NCI-H2196 (cell line): ENCODE measurements at regions not wholly inside any gene's neighbourhood (a gene's known extent, or its start where the extent isn't known, plus 50 kb on each side); places are given as distances from the start of the nearest gene placed in this dataset.

Experiments
- DNase-seq: peaks from one replicate; lab custom pipeline; 2025; ENCODE audit not compliant: unreplicated experiment; lab: John Stamatoyannopoulos, UW

DNA sequence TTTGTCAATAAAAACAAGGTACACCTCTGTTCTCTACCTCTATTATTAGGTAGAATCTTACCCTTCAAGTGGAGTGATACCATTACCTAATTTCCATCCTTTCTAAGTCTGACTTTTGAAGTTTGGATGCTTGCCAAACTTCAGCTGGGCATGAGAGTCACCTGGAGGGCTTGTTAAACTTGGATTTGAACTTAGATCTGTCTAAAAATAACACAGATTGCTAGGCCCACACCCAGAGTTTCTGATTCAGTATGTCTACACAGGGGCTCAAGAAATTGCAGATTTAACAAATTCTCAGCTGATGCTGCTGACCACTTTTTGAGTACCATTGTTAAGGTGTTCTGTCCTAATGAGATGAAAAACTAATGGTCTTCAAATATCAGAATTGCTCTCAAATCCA is 512.2 kb downstream of the LMO7 start:
- DNase-seq = no peak

- no peak for DNase-seq
Observed at GRCh38 chr13:76132532-76132931, 496.4 kb downstream of the LMO7 start.

DNA sequence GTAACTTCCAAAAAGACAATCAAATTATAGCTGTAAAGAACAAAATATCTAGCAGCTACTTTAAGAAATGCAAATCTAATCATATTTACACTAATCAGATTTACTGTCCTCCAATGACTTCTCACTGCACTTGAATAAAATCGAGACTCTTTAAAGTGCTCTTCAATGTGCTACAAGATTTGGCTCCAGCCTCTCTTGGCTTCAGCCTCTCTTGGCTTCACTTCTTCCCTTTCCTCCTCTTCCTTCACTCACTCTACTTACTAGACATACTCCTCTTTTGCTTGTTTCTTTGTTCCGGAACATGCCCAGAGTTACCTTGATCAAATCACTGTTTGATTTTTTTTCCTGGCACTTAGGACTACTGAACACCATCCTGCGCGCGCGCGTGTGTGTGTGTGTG is 495.4 kb downstream of the LMO7 start:
- no peak for DNase-seq

- DNase-seq = no peak
Observed at GRCh38 chr13:76129305-76130000, 493.3 kb downstream of the LMO7 start.

- DNase-seq = no peak
Observed at GRCh38 chr13:76127922-76128321, 491.8 kb downstream of the LMO7 start.

- no peak for DNase-seq
Observed at GRCh38 chr13:76123548-76123947, 487.4 kb downstream of the LMO7 start.

DNA sequence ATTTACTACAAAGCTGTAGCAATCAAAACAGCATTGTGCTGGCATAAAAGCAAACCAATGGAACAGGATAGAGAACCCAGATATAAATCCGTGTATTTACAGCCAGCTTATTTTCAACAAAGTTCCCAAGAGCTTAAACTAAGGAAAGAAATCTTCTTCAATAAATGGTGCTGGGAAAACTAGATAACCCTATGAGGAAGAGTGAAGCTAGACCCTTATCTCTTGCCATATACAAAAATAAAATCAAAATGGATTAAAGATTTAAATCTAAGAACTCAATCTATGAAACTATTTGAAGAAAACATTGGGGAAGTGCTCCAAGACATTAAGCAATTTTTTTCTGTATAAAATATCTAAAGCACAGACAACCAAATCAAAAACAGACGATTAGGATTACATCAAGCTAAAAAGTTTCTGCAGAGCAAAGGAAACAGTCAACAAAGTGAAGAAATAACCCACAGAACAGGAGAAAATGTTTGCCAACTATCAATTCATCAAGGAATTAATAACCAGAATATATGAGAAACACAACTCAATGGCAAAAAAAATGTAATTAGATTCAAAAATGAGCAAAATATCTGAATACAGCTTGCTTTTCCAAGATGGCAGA is 480.7 kb downstream of the LMO7 start:
- no peak for DNase-seq

GRCh38 chr13:76106763-76107162 is 470.6 kb downstream of the LMO7 start:
- DNase-seq = no peak

DNA sequence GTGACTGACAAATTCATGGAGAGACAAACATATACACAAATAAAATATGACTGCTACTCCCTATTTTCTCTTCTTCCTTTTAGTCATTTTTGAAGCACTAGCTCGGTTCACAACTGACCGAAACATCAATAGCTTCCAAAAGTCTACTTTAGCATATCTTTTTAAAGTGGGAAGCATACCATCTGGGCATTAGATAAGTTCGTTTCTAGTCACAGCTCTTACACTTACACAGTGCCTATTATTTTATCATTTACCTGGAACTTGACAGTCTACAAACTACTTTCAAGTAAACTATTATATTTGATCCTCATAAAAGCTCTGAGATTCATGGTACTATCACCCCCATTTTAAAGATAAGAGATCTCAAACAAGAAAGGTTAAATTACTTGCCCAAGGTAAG is 458.5 kb downstream of the LMO7 start:
- no peak for DNase-seq

DNA sequence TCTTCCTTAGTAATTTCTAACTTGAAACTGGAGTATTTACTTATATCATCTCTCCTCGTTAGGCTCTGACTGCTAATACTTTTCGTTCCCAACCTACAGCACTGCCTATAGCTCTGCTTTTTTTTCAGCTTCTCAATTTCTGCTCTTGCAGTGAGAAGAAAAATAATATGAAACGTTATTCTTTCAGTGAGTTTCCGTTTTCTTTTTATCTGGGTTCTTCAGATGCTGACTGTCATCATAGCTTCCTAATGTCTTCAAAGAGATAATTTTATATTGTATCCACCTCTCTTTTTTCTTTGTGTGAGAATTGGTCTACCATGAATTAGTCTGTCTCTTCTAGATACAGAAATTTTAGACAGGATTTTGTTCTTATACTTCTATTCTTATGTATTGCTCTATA is 454.9 kb downstream of the LMO7 start:
- DNase-seq = no peak

GRCh38 chr13:76086729-76087128 is 450.6 kb downstream of the LMO7 start:
- DNase-seq = no peak

- no peak for DNase-seq
Observed at GRCh38 chr13:76067850-76068249, 431.7 kb downstream of the LMO7 start.

DNA sequence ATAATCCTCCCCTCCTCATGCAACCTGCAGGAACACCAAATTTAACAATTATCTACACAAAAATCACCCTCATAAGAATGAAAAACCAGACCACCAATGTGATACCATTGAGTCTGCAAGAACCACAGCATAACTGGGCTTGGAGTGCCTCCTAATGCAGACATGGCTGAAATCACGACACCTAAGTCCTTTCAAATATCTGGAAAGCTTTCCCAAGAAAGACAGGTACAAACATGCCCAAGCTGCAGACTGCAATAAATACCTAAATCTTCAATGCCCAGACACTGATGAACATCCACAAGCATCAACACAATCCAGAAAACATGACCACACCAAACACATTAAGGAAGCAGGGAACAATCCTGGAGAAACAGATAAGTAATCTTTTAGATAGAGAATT is 417.1 kb downstream of the LMO7 start:
- DNase-seq = no peak

DNA sequence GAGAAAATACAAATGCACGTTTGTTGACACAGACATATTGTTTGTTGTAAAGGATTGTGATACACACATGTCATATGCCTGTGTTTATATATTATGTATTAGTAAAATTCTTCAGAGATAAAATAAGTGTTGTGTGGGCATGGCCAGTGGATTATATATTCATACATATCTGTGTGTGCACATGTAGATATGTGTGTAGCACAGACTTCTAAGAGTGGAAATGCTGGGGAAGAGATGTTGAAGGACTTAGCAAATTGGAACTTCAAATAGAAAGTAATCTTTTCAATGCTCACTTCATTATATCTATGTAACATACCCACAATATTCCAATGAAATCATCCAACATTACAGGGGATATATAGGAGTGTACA is 413.2 kb downstream of the LMO7 start:
- no peak for DNase-seq

DNA sequence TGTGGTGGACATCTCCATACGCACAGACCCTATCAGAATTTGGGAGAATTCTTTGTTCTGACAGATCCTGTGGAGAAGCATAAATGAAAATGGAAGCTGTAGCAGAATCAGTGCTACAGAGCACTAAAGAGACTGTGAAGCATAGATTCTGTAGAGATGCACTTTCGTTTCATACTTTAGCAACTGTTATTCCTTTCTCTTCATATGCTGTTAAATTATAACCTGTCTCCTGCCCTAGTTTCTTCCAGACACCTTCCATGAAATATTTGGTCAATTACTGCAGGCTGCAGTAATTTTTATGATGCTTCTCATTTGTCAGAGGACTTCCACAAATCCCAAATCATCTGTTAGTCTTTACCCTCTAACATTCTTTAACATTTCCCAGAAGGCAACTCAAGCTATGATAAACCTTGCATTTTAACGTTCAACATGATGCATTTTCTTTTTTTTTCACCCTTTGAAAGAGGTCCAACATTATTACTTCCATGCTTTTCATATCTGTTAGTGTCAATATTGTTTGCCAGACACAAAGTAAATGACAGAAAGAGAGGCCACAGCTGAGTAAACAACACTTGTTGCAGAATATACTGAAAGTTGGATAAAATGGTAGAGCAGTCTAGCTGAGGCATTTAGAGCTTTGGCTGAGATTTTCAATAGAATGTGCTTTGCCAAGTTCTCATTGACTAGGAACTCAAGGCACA is 412.7 kb downstream of the LMO7 start:
- no peak for DNase-seq

GRCh38 chr13:76048131-76048530 is 412.0 kb downstream of the LMO7 start:
- DNase-seq = no peak

GRCh38 chr13:76043874-76044273 is 407.7 kb downstream of the LMO7 start:
- no peak for DNase-seq

GRCh38 chr13:76038920-76039716 is 403.0 kb downstream of the LMO7 start:
- DNase-seq = no peak

DNA sequence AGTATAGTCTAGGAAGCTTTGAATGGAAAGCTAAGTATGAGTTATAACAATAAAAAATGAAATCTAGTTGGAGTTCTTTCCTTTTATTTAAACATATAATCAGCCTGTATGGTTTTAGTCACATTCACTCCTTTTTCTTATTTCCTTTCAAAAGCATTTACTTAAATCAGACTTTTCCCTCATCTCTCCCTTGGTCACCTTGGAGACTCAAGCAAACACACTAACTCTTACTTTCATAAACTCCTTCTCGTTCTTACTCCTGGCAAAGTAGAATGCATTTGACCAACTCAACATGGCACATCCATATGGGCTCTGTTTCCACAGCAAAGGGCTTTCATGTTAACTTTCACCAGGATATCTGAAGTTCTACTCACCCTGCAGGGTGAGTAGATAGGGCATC is 400.0 kb downstream of the LMO7 start:
- no peak for DNase-seq

GRCh38 chr13:76035711-76036110 is 399.6 kb downstream of the LMO7 start:
- DNase-seq = no peak

DNA sequence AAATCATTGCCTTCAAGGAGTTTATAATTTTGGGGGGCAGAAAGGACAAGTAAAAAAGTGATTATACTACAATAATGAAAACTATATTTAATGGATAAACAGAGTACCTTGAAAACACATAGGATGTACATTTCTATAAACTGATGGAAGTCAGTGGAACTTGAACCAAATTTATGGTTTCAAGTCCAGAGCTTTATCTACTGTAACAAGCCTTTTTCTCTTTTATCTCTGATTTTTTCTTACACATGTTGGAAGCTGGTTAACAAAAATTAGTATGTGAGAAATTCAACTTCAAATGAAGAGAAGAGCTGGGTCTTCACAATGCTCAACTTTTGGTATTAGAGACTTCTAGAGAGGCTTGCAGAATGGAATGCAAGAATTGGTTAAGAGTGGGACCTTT is 393.6 kb downstream of the LMO7 start:
- DNase-seq = no peak

DNA sequence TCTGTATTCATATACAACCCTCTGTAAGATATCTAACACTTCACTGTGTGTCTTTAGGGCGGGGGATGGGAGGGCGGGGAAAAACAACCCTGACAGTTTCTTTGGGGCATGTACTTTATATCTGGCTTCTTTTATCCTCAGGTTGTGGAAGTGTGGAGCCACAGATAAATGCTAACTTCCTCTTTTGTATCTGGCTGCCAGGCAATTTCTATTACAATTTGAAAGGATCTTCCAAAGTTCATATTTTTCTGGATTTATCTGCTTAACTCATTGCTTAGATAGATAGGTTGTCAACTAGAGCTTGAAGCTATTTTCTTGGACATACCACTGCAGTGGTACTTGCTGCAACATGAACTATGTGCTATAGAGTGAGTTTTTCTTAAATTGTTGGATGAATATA is 393.0 kb downstream of the LMO7 start:
- DNase-seq = no peak
